BJ (cell line): ENCODE measurements at regions not wholly inside any gene's neighbourhood (a gene's known extent, or its start where the extent isn't known, plus 50 kb on each side); places are given as distances from the start of the nearest gene placed in this dataset.

Source experiments
- CTCF ChIA-PET: fragments of 350-600 bp; formaldehyde crosslinking; extraction: SDS; loops from one replicate; lab custom pipeline; 2021; ENCODE audit warnings: antibody characterized with exemption, inconsistent platforms; lab: Yijun Ruan, JAX
- POLR2A ChIA-PET: fragments of 300-600 bp; sonication (Branson Sonifier 250); formaldehyde crosslinking; extraction: SDS; loops from one replicate; lab custom pipeline; 2021; ENCODE audit warnings: antibody characterized with exemption; lab: Charles Lee
- DNase-seq: peaks from one replicate; pipeline ENCODE4 v3.0.0-alpha.2; 2011; ENCODE audit warnings: low read depth
- H3K27me3 ChIP-seq: 2 replicates; pipeline ENCODE4 v1.6.0; 2011; ENCODE audit warnings: low read length; ENCODE audit not compliant: control insufficient read depth, insufficient read depth
- H3K36me3 ChIP-seq: 2 replicates; pipeline ENCODE4 v1.5.1; 2011; ENCODE audit warnings: low read length; ENCODE audit not compliant: control insufficient read depth, insufficient read depth
- H3K4me3 ChIP-seq: 2 replicates; pipeline ENCODE4 v1.5.1; 2011; ENCODE audit warnings: low read depth, mild to moderate bottlenecking, control low read depth, low read length
- CTCF ChIP-seq: IDR thresholded peaks from 2 replicates; pipeline ENCODE4 v1.5.1; 2011; ENCODE audit warnings: low read depth, mild to moderate bottlenecking, control low read depth, inconsistent platforms, low read length, moderate library complexity; ENCODE audit not compliant: insufficient read depth

DNA sequence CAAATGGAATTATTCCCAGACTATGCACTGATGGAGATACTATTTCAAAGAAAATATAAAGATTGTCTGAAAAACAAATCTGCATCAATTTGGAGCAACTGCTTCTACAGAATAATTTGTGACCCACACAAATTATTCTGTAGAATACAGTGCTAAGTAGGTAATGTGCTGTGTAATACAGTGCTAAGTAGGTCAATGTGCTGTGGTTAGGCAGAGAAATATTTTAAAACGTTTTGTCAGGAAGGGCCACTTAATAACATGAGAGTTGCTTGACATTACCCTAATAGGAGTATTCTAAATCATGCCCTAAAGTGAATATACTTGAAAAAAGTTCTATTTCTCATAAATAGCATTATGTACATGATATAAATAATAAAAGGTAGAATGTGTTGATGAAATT is 116.5 kb upstream of the KCND2 start:
- Histone ChIP-seq H3K4me3 (no peak overlapping the region), H3K27me3 (no peaks in the 10 kb centered on the region), H3K36me3 (no peaks in the 10 kb centered on the region)
- no peak for DNase-seq
- TF ChIP-seq CTCF: no peak
- ChIA-PET POLR2A (no interaction called here), CTCF (no interaction called here)

DNA sequence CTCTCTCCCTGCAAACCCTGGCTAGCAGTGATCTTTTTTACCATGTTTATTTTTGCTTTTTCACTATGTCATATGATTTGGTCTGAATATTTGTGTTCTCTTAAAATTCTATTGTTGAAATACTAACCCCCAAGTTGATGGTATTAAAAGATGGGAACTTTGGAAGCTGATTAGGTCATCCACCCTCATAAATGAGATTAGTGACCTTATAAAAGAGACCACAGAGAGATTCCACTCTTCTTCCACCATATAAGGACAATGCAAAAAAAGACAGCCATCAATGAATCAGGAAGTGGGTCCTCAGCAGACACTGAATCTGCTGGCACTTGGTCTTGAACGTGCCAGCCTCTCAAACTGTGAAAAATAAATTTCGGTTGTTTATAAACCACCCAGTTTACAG is 112.8 kb upstream of the KCND2 start:
- no peak for TF ChIP-seq CTCF
- DNase-seq: no peak
- H3K4me3 ChIP-seq: no peak overlapping the region
- H3K27me3 ChIP-seq: no peaks in the 10 kb centered on the region
- CTCF ChIA-PET: no interaction called here
- no peaks in the 10 kb centered on the region for H3K36me3 ChIP-seq
- POLR2A ChIA-PET: no interaction called here

- H3K27me3 ChIP-seq: no peaks in the 10 kb centered on the region
- no peaks in the 10 kb centered on the region for H3K36me3 ChIP-seq
- TF ChIP-seq CTCF: no peak
- H3K4me3 ChIP-seq: no peak overlapping the region
- DNase-seq: no peak
- ChIA-PET CTCF (no interaction called here), POLR2A (no interaction called here)
Measured at GRCh38 chr7:120163449-120163848, 109.5 kb upstream of the KCND2 start.

DNA sequence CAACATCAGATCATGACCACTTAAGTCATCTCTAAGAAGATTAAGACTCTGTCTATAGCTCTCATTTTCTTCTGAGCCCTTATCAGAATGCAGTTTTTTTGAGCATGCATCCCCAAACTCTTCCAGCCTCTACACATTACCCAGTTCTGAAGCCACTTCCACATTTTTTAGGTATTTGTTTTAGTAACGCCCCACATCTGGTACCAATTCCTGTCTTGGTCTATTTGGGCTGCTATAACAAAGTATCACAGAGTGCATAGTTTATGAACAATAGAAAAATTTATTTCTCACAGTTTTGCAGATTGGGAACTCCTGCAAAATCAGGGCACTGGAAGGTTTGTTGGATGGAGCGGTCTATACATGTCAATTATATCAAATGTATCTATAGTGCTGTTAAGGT is 107.7 kb upstream of the KCND2 start:
- Histone ChIP-seq H3K4me3 (no peak overlapping the region), H3K27me3 (no peaks in the 10 kb centered on the region), H3K36me3 (no peaks in the 10 kb centered on the region)
- no peak for TF ChIP-seq CTCF
- POLR2A ChIA-PET: no interaction called here
- no peak for DNase-seq
- CTCF ChIA-PET: no interaction called here

DNA sequence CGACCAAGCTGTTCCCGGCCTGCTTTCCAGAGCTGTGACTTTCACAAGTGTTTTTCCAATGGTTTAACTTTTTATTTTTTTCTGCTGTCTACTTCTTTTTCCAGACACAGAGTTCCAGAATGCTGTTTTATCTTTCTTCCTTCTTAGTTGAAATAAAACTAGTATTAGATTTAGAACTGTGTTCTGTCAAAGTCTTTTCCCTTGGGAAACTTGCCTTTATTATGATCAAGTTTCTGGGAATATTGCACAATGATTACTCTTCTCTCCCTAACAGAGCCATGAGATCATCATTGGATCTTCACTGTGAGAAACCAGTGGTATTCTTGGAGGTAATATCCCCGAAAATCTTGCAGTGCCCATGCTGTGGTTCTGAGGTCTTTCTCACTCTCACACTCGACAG is 104.9 kb upstream of the KCND2 start:
- Histone ChIP-seq H3K27me3 (no peaks in the 10 kb centered on the region), H3K36me3 (no peaks in the 10 kb centered on the region), H3K4me3 (no peak overlapping the region)
- TF ChIP-seq CTCF: no peak
- no peak for DNase-seq
- POLR2A ChIA-PET: no interaction called here
- CTCF ChIA-PET: no interaction called here
